Suprapubic skin (tissue), 4 donors: ENCODE measurements at regions not wholly inside any gene's neighbourhood (a gene's known extent, or its start where the extent isn't known, plus 50 kb on each side); places are given as distances from the start of the nearest gene placed in this dataset.

Experiments
- DNase-seq, 2 donors: peaks; one replicate each; pipeline ENCODE4 v3.0.0-alpha.2; 2019; ENCODE audit warnings: low spot score in 2 of 2
- H3K27ac ChIP-seq: fragments of 200-600 bp; sonication (generic); one replicate; pipeline ENCODE4 v1.5.1; 2019
- H3K27me3 ChIP-seq: fragments of 200-600 bp; sonication (generic); one replicate; pipeline ENCODE4 v1.5.1; 2019
- H3K36me3 ChIP-seq: fragments of 200-600 bp; sonication (generic); one replicate; pipeline ENCODE4 v1.5.1; 2019
- H3K4me1 ChIP-seq: fragments of 200-600 bp; sonication (generic); one replicate; pipeline ENCODE4 v1.5.1; 2019
- H3K4me3 ChIP-seq: fragments of 200-600 bp; sonication (generic); one replicate; pipeline ENCODE4 v1.5.1; 2019; ENCODE audit warnings: mild to moderate bottlenecking
- H3K9me3 ChIP-seq: fragments of 200-600 bp; sonication (generic); one replicate; pipeline ENCODE4 v1.5.1; 2019
- CTCF ChIP-seq, 2 donors: fragments of 200-600 bp in 1 of 2; fragments of 450-650 bp in 1 of 2; sonication (generic) in 1 of 2; IDR thresholded peaks; one replicate each; pipeline ENCODE4 v1.5.1; 2016 to 2019; ENCODE audit warnings: antibody characterized with exemption in 2 of 2, mild to moderate bottlenecking in 1 of 2, moderate library complexity in 1 of 2
- EP300 ChIP-seq: sonication (generic); formaldehyde crosslinking; IDR thresholded peaks from one replicate; pipeline ENCODE4 v1.6.1; 2017; ENCODE audit warnings: antibody characterized with exemption
- POLR2A ChIP-seq, 2 donors: fragments of 450-650 bp; IDR thresholded peaks; one replicate each; pipeline ENCODE4 v1.6.1; 2017; ENCODE audit warnings: antibody characterized with exemption in 2 of 2, mild to moderate bottlenecking in 2 of 2, moderate library complexity in 2 of 2
- POLR2AphosphoS5 ChIP-seq, 3 donors: sonication (generic); formaldehyde crosslinking; IDR thresholded peaks; one replicate each; pipeline ENCODE4 v1.6.1; 2017; ENCODE audit warnings: antibody characterized with exemption in 3 of 3
- WGBS: methylation state at CpG from one replicate; pipeline ENCODE4 v1.1.5; 2018; 5-methylcytosine and 5-hydroxymethylcytosine counted together

GRCh38 chr13:111421216-111421615 is 100.8 kb downstream of the TEX29 start:
- WGBS = 93% methylated on average over 11 of the region's 11 CpGs
- DNase-seq = no peak
- TF ChIP-seq POLR2A (IDR thresholded peaks at IDR 0.05) (no peak), EP300 (no peak), POLR2AphosphoS5 (IDR thresholded peaks at IDR 0.05) (no peak), CTCF (IDR thresholded peaks at IDR 0.05) (no peak)

GRCh38 chr13:111422348-111422747 is 101.9 kb downstream of the TEX29 start:
- WGBS = 46% methylated on average over 13 of the region's 13 CpGs
- no peak for DNase-seq
- Histone ChIP-seq H3K9me3 (no peaks in the 10 kb centered on the region), H3K4me1 (peaks cover 15% of the 10 kb centered on the region), H3K4me3 (no peak overlapping the region), H3K36me3 (no peaks in the 10 kb centered on the region), H3K27ac (no peak overlapping the region), H3K27me3 (peaks cover 34% of the 10 kb centered on the region)
- no peak for TF ChIP-seq POLR2AphosphoS5 (IDR thresholded peaks at IDR 0.05)
- TF ChIP-seq EP300 = no peak
- no peak for TF ChIP-seq POLR2A (IDR thresholded peaks at IDR 0.05)
- TF ChIP-seq CTCF (IDR thresholded peaks at IDR 0.05) = no peak

More at GRCh38 chr13:111421216-111421615, 100.8 kb downstream of the TEX29 start:
- Histone ChIP-seq H3K27me3 (peaks cover 41% of the 10 kb centered on the region), H3K36me3 (no peaks in the 10 kb centered on the region), H3K9me3 (no peaks in the 10 kb centered on the region), H3K27ac (no peak overlapping the region), H3K4me3 (no peak overlapping the region), H3K4me1 (peaks cover 15% of the 10 kb centered on the region)

GRCh38 chr13:111423168-111423785 is 102.8 kb downstream of the TEX29 start:
- WGBS = 55% methylated on average over 16 of the region's 16 CpGs
- H3K27ac ChIP-seq = no peak overlapping the region
- H3K27me3 ChIP-seq = peaks cover 31% of the 10 kb centered on the region
- H3K4me3 ChIP-seq = no peak overlapping the region
- H3K4me1 ChIP-seq = peaks cover 15% of the 10 kb centered on the region
- DNase-seq = no peak
- no peak for TF ChIP-seq CTCF (IDR thresholded peaks at IDR 0.05)
- TF ChIP-seq POLR2AphosphoS5 (IDR thresholded peaks at IDR 0.05) = no peak
- TF ChIP-seq EP300 = no peak
- no peaks in the 10 kb centered on the region for H3K9me3 ChIP-seq
- no peaks in the 10 kb centered on the region for H3K36me3 ChIP-seq

GRCh38 chr13:111424134-111424533 is 103.7 kb downstream of the TEX29 start:
- TF ChIP-seq EP300 = no peak
- no peak for TF ChIP-seq POLR2AphosphoS5 (IDR thresholded peaks at IDR 0.05)
- TF ChIP-seq CTCF (IDR thresholded peaks at IDR 0.05) = no peak
- no peak for TF ChIP-seq POLR2A (IDR thresholded peaks at IDR 0.05)
- no peak for DNase-seq
- 72% methylated on average over 21 of the region's 21 CpGs for WGBS
- no peak overlapping the region for H3K4me3 ChIP-seq
- H3K4me1 ChIP-seq = peaks cover 17% of the 10 kb centered on the region
- no peaks in the 10 kb centered on the region for H3K36me3 ChIP-seq
- no peaks in the 10 kb centered on the region for H3K9me3 ChIP-seq
- H3K27me3 ChIP-seq = peaks cover 30% of the 10 kb centered on the region
- H3K27ac ChIP-seq = no peak overlapping the region

GRCh38 chr13:111425326-111425725 is 104.9 kb downstream of the TEX29 start:
- Histone ChIP-seq H3K4me1 (peaks cover 19% of the 10 kb centered on the region), H3K27me3 (peaks cover 35% of the 10 kb centered on the region), H3K9me3 (no peaks in the 10 kb centered on the region), H3K36me3 (no peaks in the 10 kb centered on the region), H3K4me3 (no peak overlapping the region), H3K27ac (no peak overlapping the region)
- TF ChIP-seq POLR2A (IDR thresholded peaks at IDR 0.05) (no peak), EP300 (no peak), POLR2AphosphoS5 (IDR thresholded peaks at IDR 0.05) (no peak)
- DNase-seq = no peak
- 92% methylated on average over 4 of the region's 8 CpGs for WGBS
